Endothelial cell of umbilical vein (primary cell): ENCODE measurements at regions not wholly inside any gene's neighbourhood (a gene's known extent, or its start where the extent isn't known, plus 50 kb on each side); places are given as distances from the start of the nearest gene placed in this dataset.

Source experiments
- BruUV-seq: library from RNA; stranded (reverse); fragments of 400-500 nt; replicated peaks from 2 replicates; lab custom pipeline; 2021; lab: Mats Ljungman, UMichigan
- CTCF ChIA-PET: fragments of 300-600, 350-600 bp; sonication (Branson Sonifier 250); formaldehyde crosslinking; loops from one replicate; lab custom pipeline; 2021; ENCODE audit warnings: antibody characterized with exemption, inconsistent platforms; lab: Charles Lee
- POLR2A ChIA-PET: fragments of 300-600, 350-600 bp; sonication (Branson Sonifier 250); formaldehyde crosslinking; loops from one replicate; lab custom pipeline; 2021; ENCODE audit warnings: antibody characterized with exemption, inconsistent platforms; lab: Charles Lee
- DNase-seq: peaks from one replicate; pipeline ENCODE4 v3.0.0-alpha.2; 2011; ENCODE audit warnings: low read depth, low spot score
- FAIRE-seq: peaks from 2 replicates; lab custom pipeline; 2011; peaks lifted over from hg19 to GRCh38; lab: Jason Lieb, UNC
- H2AFZ ChIP-seq: 2 replicates; pipeline ENCODE4 v1.6.0; 2012; ENCODE audit warnings: low read depth, low read length, control low read depth, inconsistent platforms
- H3K27ac ChIP-seq: 2 replicates; pipeline ENCODE4 v1.5.1; 2011; ENCODE audit warnings: low read depth, mild to moderate bottlenecking, control low read depth, low read length, moderate library complexity; ENCODE audit not compliant: insufficient read depth
- H3K27me3 ChIP-seq, 2 experiments: 2 replicates each; pipeline versions ENCODE4 v1.6.0 to v1.6.1; 2011; ENCODE audit warnings: low read length in 2 of 2, mixed read lengths in 1 of 2; ENCODE audit not compliant: control insufficient read depth in 2 of 2, insufficient read depth in 2 of 2
- H3K36me3 ChIP-seq, 2 experiments: 2 replicates in 1 of 2; 3 replicates in 1 of 2; pipeline ENCODE4 v1.5.1; 2011; ENCODE audit warnings: low read length in 2 of 2, mild to moderate bottlenecking in 1 of 2, moderate library complexity in 1 of 2; ENCODE audit not compliant: control insufficient read depth in 2 of 2, insufficient read depth in 2 of 2; ENCODE audit errors: extremely low read depth in 1 of 2
- H3K4me1 ChIP-seq: 3 replicates; pipeline ENCODE4 v1.5.1; 2011; ENCODE audit warnings: mild to moderate bottlenecking, low read length; ENCODE audit not compliant: control insufficient read depth, insufficient read depth; ENCODE audit errors: extremely low read depth
- H3K4me2 ChIP-seq: 2 replicates; pipeline ENCODE4 v1.6.1; 2011; ENCODE audit warnings: low read length, control low read depth, mixed read lengths; ENCODE audit not compliant: insufficient read depth
- H3K4me3 ChIP-seq, 3 experiments: fragments of 200-600 bp in 1 of 3; sonication (generic), shearing (Covaris generic) in 1 of 3; replicated peaks in 1 of 3; 2 replicates each; pipeline ENCODE4 v1.5.1; 2011 to 2016; ENCODE audit warnings: control low read depth in 3 of 3, low read length in 3 of 3, mild to moderate bottlenecking in 2 of 3, inconsistent platforms in 1 of 3, low read depth in 1 of 3, moderate library complexity in 1 of 3; ENCODE audit not compliant: insufficient read depth in 1 of 3
- H3K79me2 ChIP-seq: 2 replicates; pipeline ENCODE4 v1.6.0; 2012; ENCODE audit warnings: low read length, inconsistent platforms; ENCODE audit not compliant: control insufficient read depth, insufficient read depth
- H3K9ac ChIP-seq: replicated peaks from 2 replicates; pipeline ENCODE3; 2011; ENCODE audit warnings: low read length, control low read depth; ENCODE audit not compliant: insufficient read depth; ENCODE audit errors: extremely low read depth
- H3K9me1 ChIP-seq: replicated peaks from 3 replicates; pipeline ENCODE4 v1.6.0; 2011; ENCODE audit warnings: mild to moderate bottlenecking, low read length; ENCODE audit not compliant: control insufficient read depth, insufficient read depth; ENCODE audit errors: extremely low read depth
- H3K9me3 ChIP-seq: replicated peaks from 2 replicates; pipeline ENCODE4 v1.5.1; 2012; ENCODE audit warnings: low read length, inconsistent platforms; ENCODE audit not compliant: control insufficient read depth, insufficient read depth
- H4K20me1 ChIP-seq: replicated peaks from 2 replicates; pipeline ENCODE3; 2011; ENCODE audit warnings: mild to moderate bottlenecking, low read length; ENCODE audit not compliant: control insufficient read depth, insufficient read depth; ENCODE audit errors: extremely low read depth
- CTCF ChIP-seq, 2 donors: IDR thresholded peaks; 1 replicate in 1 of 2; 2 replicates in 1 of 2; pipeline ENCODE4 v1.5.1; 2011; ENCODE audit warnings: low read length in 2 of 2, mild to moderate bottlenecking in 2 of 2, moderate library complexity in 2 of 2, control low read depth in 1 of 2, inconsistent platforms in 1 of 2, low read depth in 1 of 2; ENCODE audit not compliant: insufficient read depth in 1 of 2; ENCODE audit errors: extremely low read depth in 1 of 2
- EZH2 ChIP-seq: IDR thresholded peaks from 2 replicates; pipeline ENCODE4 v1.6.1; 2012; ENCODE audit warnings: borderline replicate concordance, low read depth, mild to moderate bottlenecking, moderate library complexity, low read length, inconsistent platforms; ENCODE audit not compliant: severe bottlenecking
- FOS ChIP-seq: IDR thresholded peaks from 2 replicates; pipeline ENCODE4 v1.6.1; 2011; ENCODE audit warnings: mild to moderate bottlenecking, low read length, moderate library complexity, borderline replicate concordance; ENCODE audit not compliant: insufficient read depth
- GATA2 ChIP-seq: IDR thresholded peaks from 2 replicates; pipeline ENCODE4 v1.7.0; 2011; ENCODE audit warnings: low read depth, mild to moderate bottlenecking, moderate library complexity, mixed read lengths, low read length; ENCODE audit not compliant: insufficient read length, insufficient read depth
- JUN ChIP-seq: IDR thresholded peaks from 2 replicates; pipeline ENCODE4 v1.6.1; 2011; ENCODE audit warnings: borderline replicate concordance, low read depth; ENCODE audit not compliant: insufficient read length, insufficient read depth
- MAX ChIP-seq: IDR thresholded peaks from 2 replicates; pipeline ENCODE4 v1.6.1; 2011; ENCODE audit not compliant: insufficient read depth, insufficient read length
- MYC ChIP-seq: IDR thresholded peaks from one replicate; pipeline ENCODE4 v1.6.1; 2011; ENCODE audit warnings: mild to moderate bottlenecking, low read depth, low read length
- POLR2A ChIP-seq: IDR thresholded peaks from 2 replicates; pipeline ENCODE4 v1.6.1; 2012; ENCODE audit warnings: low read depth, mild to moderate bottlenecking, control low read depth, low read length
- POLR2AphosphoS5 ChIP-seq: IDR thresholded peaks from 2 replicates; pipeline ENCODE4 v1.6.1; 2012; ENCODE audit warnings: low read depth, mild to moderate bottlenecking, control low read depth, low read length, moderate library complexity; ENCODE audit not compliant: insufficient read depth
- dilution Hi-C: fragments of 300-500 bp; cut with MboI; formaldehyde crosslinking; loops from one replicate; pipeline ENCODE4 v1.15.0; 2019; ENCODE audit warnings: low sequenced_read_pairs; ENCODE audit not compliant: extremely low pct_ligation_motif_present
- intact Hi-C: fragments of 100-400 bp; cut with micrococcal nuclease; formaldehyde crosslinking; loops from one replicate; pipeline ENCODE4 v1.10.0; 2022

GRCh38 chr6:2516059-2516458, 234.7 kb downstream of the MYLK4 start:
- no peaks in the 10 kb centered on the region for H3K27me3 ChIP-seq
- H3K9me3 ChIP-seq = no peaks in the 10 kb centered on the region
- no peaks in the 10 kb centered on the region for H4K20me1 ChIP-seq
- H2AFZ ChIP-seq = no peak overlapping the region
- CTCF ChIA-PET = interaction anchor here (0.6 to 0.7 kb wide), 2 partner anchors 15 to 33 kb away, joined by 3 read pairs; no protein-coding TSS in a partner anchor
- no peaks in the 10 kb centered on the region for H3K9me1 ChIP-seq
- no peaks in the 10 kb centered on the region for H3K79me2 ChIP-seq
- no peaks in the 10 kb centered on the region for H3K4me1 ChIP-seq
- intact Hi-C loops (no loop called here), dilution Hi-C loops (no loop called here)
- H3K4me3 ChIP-seq = no peak overlapping the region
- DNase-seq = no peak
- H3K36me3 ChIP-seq = no peaks in the 10 kb centered on the region
- no peak overlapping the region for H3K27ac ChIP-seq
- no peak overlapping the region for H3K4me2 ChIP-seq
- no TSS peak for BruUV-seq
- no peak for FAIRE-seq
- TF ChIP-seq JUN (no peak), CTCF (IDR thresholded peaks at IDR 0.05; ENCODE audit: extremely low read depth in 1 of 2, insufficient read depth in 1 of 2, low read depth in 1 of 2, low read length in 2 of 2) (no peak), FOS (no peak), POLR2A (no peak), GATA2 (no peak), POLR2AphosphoS5 (no peak), MAX (no peak), EZH2 (no peak), MYC (no peak)
- POLR2A ChIA-PET = interaction anchor here (0.6 kb wide), 1 partner anchor 11 kb away, joined by 7 read pairs; no protein-coding TSS in a partner anchor
- H3K9ac ChIP-seq = no peak overlapping the region
